ENCODE measurements at regions not wholly inside any gene's neighbourhood (a gene's known extent, or its start where the extent isn't known, plus 50 kb on each side); places are given as distances from the start of the nearest gene placed in this dataset.

- TF ChIP-seq MYC (IDR thresholded peaks at IDR 0.05; ENCODE audit: borderline replicate concordance, low read length) (no peak), ELK1 (IDR thresholded peaks at IDR 0.05; ENCODE audit: low read depth, low read length) (no peak), FOXS1 (CRISPR knock-in tag; IDR thresholded peaks at IDR 0.05) (no peak), CTCF (IDR thresholded peaks at IDR 0.05) (no peak), MAX (IDR thresholded peaks at IDR 0.05) (no peak), ATOH8 (CRISPR knock-in tag; IDR thresholded peaks at IDR 0.05; ENCODE audit: low read depth) (no peak), FOSL2 (IDR thresholded peaks at IDR 0.05) (no peak), FOSL2 (CRISPR knock-in tag; IDR thresholded peaks at IDR 0.05) (no peak), SREBF2 (IDR thresholded peaks at IDR 0.05) (no peak), JUN (IDR thresholded peaks at IDR 0.05) (no peak), KDM1A (IDR thresholded peaks at IDR 0.05; ENCODE audit: low read depth) (no peak), JUNB (IDR thresholded peaks at IDR 0.05) (no peak)
- POLR2A ChIA-PET = no interaction called here
- ATAC-seq (no peak), FAIRE-seq (no peak), DNase-seq (ENCODE audit: low read depth in 1 of 2, low spot score in 1 of 2) (no peak)
- H3K27ac ChIP-seq = no peak overlapping the region
- CTCF ChIA-PET = no interaction called here
- WGBS (ENCODE audit: missing lambda C conversion rate) = 2% methylated on average over 2 of the region's 2 CpGs
- H3K9me3 ChIP-seq = no peaks in the 10 kb centered on the region
- H3K4me3 ChIP-seq = no peak overlapping the region
- no peaks in the 10 kb centered on the region for H3K4me1 ChIP-seq
- no peak overlapping the region for H3K4me2 ChIP-seq
These were observed 1025.0 kb downstream of the JRKL start for GRCh38 chr11:97414801-97415200.

GRCh38 chr11:97419729-97420128, 1029.9 kb downstream of the JRKL start:
- no peak for TF ChIP-seq NR3C1 (IDR thresholded peaks at IDR 0.05)
- CTCF ChIA-PET = no interaction called here
- Histone ChIP-seq H3K27ac (no peak overlapping the region), H3K4me1 (no peaks in the 10 kb centered on the region), H3K9me3 (no peaks in the 10 kb centered on the region), H3K4me3 (no peak overlapping the region), H3K4me2 (no peak overlapping the region)
- POLR2A ChIA-PET = no interaction called here
- no peak for FAIRE-seq
- no peak for ATAC-seq
- DNase-seq (ENCODE audit: low read depth in 1 of 2, low spot score in 1 of 2) = no peak

GRCh38 chr11:97428247-97428790, 1038.5 kb downstream of the JRKL start:
- ATAC-seq (no peak), FAIRE-seq (no peak), DNase-seq (ENCODE audit: low read depth in 1 of 2, low spot score in 1 of 2) (no peak)
- Histone ChIP-seq H3K27ac (no peak overlapping the region), H3K4me3 (no peak overlapping the region), H3K4me2 (no peak overlapping the region), H3K9me3 (no peaks in the 10 kb centered on the region), H3K4me1 (no peaks in the 10 kb centered on the region)
- 9% methylated on average over 2 of the region's 2 CpGs for WGBS (ENCODE audit: missing lambda C conversion rate)
- ChIA-PET POLR2A (no interaction called here), CTCF (interaction anchor here (0.6 to 0.7 kb wide), 2 partner anchors 10 to 542 kb away, joined by 3 read pairs; no protein-coding TSS in a partner anchor)
- TF ChIP-seq EHF (CRISPR knock-in tag; IDR thresholded peaks at IDR 0.05) (no peak), HOXB13 (CRISPR knock-in tag; IDR thresholded peaks at IDR 0.05; ENCODE audit: low read depth) (no peak), TFCP2L1 (CRISPR knock-in tag; IDR thresholded peaks at IDR 0.05) (no peak), CHD2 (IDR thresholded peaks at IDR 0.05; ENCODE audit: low read length, partially characterized antibody) (no peak), GATA3 (IDR thresholded peaks at IDR 0.05; ENCODE audit: borderline replicate concordance) (no peak), ZFP36 (IDR thresholded peaks at IDR 0.05; ENCODE audit: borderline replicate concordance, partially characterized antibody) (no peak), MAFK (IDR thresholded peaks at IDR 0.05; ENCODE audit: partially characterized antibody) (no peak), ZC3H11A (IDR thresholded peaks at IDR 0.05) (no peak), JUNB (IDR thresholded peaks at IDR 0.05) (no peak), MAX (IDR thresholded peaks at IDR 0.05) (no peak), HMGXB4 (CRISPR knock-in tag; IDR thresholded peaks at IDR 0.05; ENCODE audit: borderline replicate concordance) (no peak), PHF8 (IDR thresholded peaks at IDR 0.05; ENCODE audit: borderline replicate concordance, low read depth) (no peak), REST (IDR thresholded peaks at IDR 0.05) (no peak), RCOR1 (IDR thresholded peaks at IDR 0.05; ENCODE audit: low read depth, low read length) (no peak), CEBPB (IDR thresholded peaks at IDR 0.05) (no peak)

All from A549 (cell line).